Sigmoid colon (tissue), 6 donors: ENCODE measurements at regions not wholly inside any gene's neighbourhood (a gene's known extent, or its start where the extent isn't known, plus 50 kb on each side); places are given as distances from the start of the nearest gene placed in this dataset.

Source experiments
- DNase-seq: peaks from one replicate; pipeline ENCODE4 v3.0.0-alpha.2; 2019
- H3K27ac ChIP-seq, 4 donors: fragments of 200-600 bp; sonication (generic); one replicate each; pipeline ENCODE4 v1.5.1; 2016 to 2019; ENCODE audit warnings: mild to moderate bottlenecking in 1 of 4
- H3K27me3 ChIP-seq, 3 donors: fragments of 200-600 bp; sonication (generic); one replicate each; pipeline ENCODE4 v1.5.1; 2019; ENCODE audit warnings: mild to moderate bottlenecking in 1 of 3
- H3K36me3 ChIP-seq, 4 donors: fragments of 200-600 bp; sonication (generic); one replicate each; pipeline ENCODE4 v1.5.1; 2016 to 2019
- H3K4me1 ChIP-seq, 4 donors: fragments of 200-600 bp; sonication (generic); one replicate each; pipeline ENCODE4 v1.5.1; 2017 to 2019
- H3K4me3 ChIP-seq, 4 donors: fragments of 200-600 bp; sonication (generic); one replicate each; pipeline ENCODE4 v1.5.1; 2017 to 2019; ENCODE audit warnings: mild to moderate bottlenecking in 2 of 4, moderate library complexity in 1 of 4
- H3K9me3 ChIP-seq, 4 donors: fragments of 200-600 bp in 3 of 4; sonication (generic) in 3 of 4; one replicate each; pipeline versions ENCODE4 v1.5.1 to v1.6.1; 2013 to 2019
- EP300 ChIP-seq, 4 donors: sonication (generic); formaldehyde crosslinking; IDR thresholded peaks; one replicate each; pipeline ENCODE4 v1.6.1; 2017; ENCODE audit warnings: antibody characterized with exemption in 4 of 4
- POLR2A ChIP-seq, 2 donors: fragments of 450-650 bp; IDR thresholded peaks; one replicate each; pipeline ENCODE4 v1.6.1; 2016; ENCODE audit warnings: antibody characterized with exemption in 2 of 2, mild to moderate bottlenecking in 2 of 2, moderate library complexity in 2 of 2
- POLR2AphosphoS5 ChIP-seq, 4 donors: sonication (generic); formaldehyde crosslinking; IDR thresholded peaks; one replicate each; pipeline ENCODE4 v1.6.1; 2017; ENCODE audit warnings: antibody characterized with exemption in 4 of 4
- WGBS, 2 donors: extraction: QIAGEN DNeasy Blood & Tissue Kit; methylation state at CpG; one replicate each; pipeline ENCODE4 v1.1.7; 2013; 5-methylcytosine and 5-hydroxymethylcytosine counted together
- intact Hi-C: fragments of 100-400 bp; cut with DNase I; formaldehyde crosslinking; loops from one replicate; pipeline ENCODE4 v1.15.1; 2023
- TF ChIP-seq, protein P1 (sequence below), 4 experiments: fragments of 450-650 bp in 3 of 4; fragments of 200-600 bp in 1 of 4; IDR thresholded peaks; one replicate each; pipeline ENCODE4 v1.5.1; 2016 to 2019; ENCODE audit warnings: antibody characterized with exemption in 4 of 4, mild to moderate bottlenecking in 3 of 4, moderate library complexity in 2 of 4
- donor health status: healthy with polysubstance abuse.
- donor health status: healthy.

DNA sequence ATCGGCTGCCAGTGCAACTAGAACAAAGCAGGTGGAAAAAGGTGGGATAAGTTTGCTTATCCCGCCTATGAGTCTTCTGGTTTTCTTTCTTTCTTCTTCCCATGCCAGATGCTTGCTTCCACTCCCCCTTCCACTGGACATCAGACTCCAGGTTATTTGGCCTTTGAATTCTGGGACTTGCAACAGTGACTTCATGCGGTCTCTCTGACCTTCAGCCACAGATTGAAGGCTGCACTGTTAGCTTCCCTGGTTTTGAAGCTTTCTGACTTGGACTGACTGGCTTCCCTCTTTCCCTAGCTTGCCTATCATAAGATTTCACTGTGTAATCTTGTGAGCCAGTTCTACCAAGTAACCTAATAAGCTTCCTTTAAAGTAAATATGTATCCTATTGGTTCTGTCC, 878.4 kb upstream of the GJE1 start:
- DNase-seq = no peak
- Histone ChIP-seq H3K27me3 (no peaks in the 10 kb centered on the region), H3K4me1 (peaks cover 0 to 19% (median 7%) of the 10 kb centered on the region in 4 donors), H3K27ac (no peak overlapping the region), H3K36me3 (no peaks in the 10 kb centered on the region), H3K9me3 (no peaks in the 10 kb centered on the region), H3K4me3 (no peak overlapping the region)
- intact Hi-C loops = no loop called here
- 87 to 88% methylated on average over 3 of the region's 3 CpGs for WGBS, 2 donors
- TF ChIP-seq, protein P1, sequence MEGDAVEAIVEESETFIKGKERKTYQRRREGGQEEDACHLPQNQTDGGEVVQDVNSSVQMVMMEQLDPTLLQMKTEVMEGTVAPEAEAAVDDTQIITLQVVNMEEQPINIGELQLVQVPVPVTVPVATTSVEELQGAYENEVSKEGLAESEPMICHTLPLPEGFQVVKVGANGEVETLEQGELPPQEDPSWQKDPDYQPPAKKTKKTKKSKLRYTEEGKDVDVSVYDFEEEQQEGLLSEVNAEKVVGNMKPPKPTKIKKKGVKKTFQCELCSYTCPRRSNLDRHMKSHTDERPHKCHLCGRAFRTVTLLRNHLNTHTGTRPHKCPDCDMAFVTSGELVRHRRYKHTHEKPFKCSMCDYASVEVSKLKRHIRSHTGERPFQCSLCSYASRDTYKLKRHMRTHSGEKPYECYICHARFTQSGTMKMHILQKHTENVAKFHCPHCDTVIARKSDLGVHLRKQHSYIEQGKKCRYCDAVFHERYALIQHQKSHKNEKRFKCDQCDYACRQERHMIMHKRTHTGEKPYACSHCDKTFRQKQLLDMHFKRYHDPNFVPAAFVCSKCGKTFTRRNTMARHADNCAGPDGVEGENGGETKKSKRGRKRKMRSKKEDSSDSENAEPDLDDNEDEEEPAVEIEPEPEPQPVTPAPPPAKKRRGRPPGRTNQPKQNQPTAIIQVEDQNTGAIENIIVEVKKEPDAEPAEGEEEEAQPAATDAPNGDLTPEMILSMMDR (IDR thresholded peaks at IDR 0.05) = no peak
- TF ChIP-seq POLR2A (IDR thresholded peaks at IDR 0.05) (no peak), POLR2AphosphoS5 (IDR thresholded peaks at IDR 0.05) (no peak), EP300 (IDR thresholded peaks at IDR 0.05) (no peak)

DNA sequence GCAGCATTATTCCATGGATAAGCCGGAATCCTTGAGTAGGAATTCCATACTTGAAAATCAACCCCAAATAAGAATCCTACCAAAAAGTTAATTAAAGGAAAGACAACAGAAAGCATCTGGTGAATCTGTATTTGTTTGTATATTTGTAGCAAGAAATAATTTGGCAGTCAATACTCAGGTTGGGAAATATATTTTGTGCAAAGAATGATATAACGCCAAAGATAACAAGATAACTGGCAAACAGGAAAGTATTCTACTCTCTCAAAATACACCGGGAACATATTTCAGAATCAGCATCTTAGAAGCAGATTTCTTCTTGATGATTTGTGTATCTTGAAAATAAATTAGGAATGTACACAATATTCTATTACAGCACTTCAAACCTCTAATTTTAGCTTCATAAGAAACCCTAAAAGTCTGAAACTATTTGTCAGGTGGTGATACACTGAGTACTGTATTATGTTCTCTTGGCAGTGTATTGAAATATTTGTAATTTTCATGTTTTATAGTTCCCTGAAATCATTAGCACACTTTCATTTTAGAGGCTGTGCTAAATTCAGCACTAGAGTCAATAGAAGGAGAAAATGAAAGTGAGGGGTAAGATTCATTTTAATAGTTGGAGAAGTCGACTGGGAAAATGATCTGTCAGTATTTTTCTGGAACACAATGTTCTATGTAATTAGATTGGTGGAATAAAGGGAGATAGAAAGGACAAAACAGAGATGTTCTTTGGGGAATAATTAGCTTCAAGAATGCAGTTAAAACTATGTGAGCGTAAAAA, 879.7 kb upstream of the GJE1 start:
- Histone ChIP-seq H3K27me3 (no peaks in the 10 kb centered on the region), H3K27ac (peak overlapping the region; percentile 40 to 56 (median 44)), H3K36me3 (no peaks in the 10 kb centered on the region), H3K4me1 (peaks cover 0 to 19% (median 7%) of the 10 kb centered on the region in 4 donors), H3K4me3 (peak overlapping the region in 1 of 4 donors; percentile 6), H3K9me3 (no peaks in the 10 kb centered on the region)
- 69 to 76% methylated on average over 5 of the region's 5 CpGs for WGBS, 2 donors
- intact Hi-C loops = no loop called here
- TF ChIP-seq EP300 (IDR thresholded peaks at IDR 0.05) (no peak), POLR2AphosphoS5 (IDR thresholded peaks at IDR 0.05) (peak in 1 of 4 donors; percentile 30)
- no peak for DNase-seq

DNA sequence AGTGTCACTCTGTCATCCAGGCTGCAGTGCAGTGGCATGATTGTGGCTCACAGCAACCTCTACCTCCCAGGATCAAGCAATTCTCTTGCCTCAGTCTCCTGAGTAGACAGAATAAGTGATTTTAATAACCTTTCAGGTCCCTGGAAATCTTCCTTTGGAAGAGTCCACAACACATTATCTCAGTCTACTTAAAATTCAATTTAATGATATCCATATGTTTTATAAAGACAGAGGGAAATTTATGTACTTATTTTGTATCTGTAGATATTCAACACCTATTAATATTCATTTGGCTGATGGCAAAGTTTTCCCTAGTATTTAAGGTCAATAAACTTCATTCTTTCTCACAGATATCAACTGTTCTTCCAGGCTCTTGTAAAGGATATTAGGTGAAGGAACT, 881.4 kb upstream of the GJE1 start:
- no peak for TF ChIP-seq EP300 (IDR thresholded peaks at IDR 0.05)
- TF ChIP-seq, protein P1 (IDR thresholded peaks at IDR 0.05) = no peak
- Histone ChIP-seq H3K27me3 (no peaks in the 10 kb centered on the region), H3K9me3 (no peaks in the 10 kb centered on the region), H3K36me3 (no peaks in the 10 kb centered on the region), H3K4me1 (peaks cover 0 to 19% (median 7%) of the 10 kb centered on the region in 4 donors), H3K4me3 (no peak overlapping the region), H3K27ac (no peak overlapping the region)
- no peak for DNase-seq
- intact Hi-C loops = no loop called here

DNA sequence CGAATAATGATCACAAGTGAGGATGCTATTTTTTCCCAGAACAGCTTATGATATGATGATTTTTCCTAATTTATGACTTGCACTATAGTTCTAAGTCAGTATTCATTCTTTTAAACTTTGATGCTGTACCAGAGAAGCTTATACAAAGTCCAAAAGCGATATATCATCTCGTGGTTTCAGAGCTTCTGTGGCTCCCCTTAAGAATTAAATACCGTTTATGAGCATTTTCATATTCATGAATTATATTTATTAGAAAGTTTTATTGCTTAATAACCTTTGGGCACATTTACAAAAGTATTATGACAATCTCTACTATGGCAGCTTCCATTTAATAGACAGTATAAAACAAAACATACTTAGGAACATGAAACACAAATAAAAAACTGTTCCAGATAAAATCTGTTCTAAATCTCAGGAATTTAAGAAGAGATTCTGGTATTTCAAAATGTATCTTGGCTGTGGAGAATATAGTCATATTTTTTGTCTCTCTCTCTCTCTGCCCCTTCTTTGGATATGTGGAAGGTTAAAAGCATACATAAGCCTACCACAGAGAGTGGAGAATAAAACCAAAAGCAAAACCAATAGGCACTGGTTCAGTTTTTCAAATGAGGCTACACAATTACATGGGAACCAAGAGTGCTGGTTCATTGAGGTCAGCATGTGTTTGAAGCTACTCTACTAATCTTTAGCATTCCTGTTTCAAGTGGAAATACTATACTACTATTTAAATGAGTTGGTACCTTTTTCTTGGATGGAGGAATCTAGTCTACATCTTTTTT, 884.5 kb upstream of the GJE1 start:
- intact Hi-C loops = no loop called here
- TF ChIP-seq, protein P1 (IDR thresholded peaks at IDR 0.05) = no peak
- TF ChIP-seq POLR2A (IDR thresholded peaks at IDR 0.05) (no peak), POLR2AphosphoS5 (IDR thresholded peaks at IDR 0.05) (peak in 1 of 4 donors; percentile 10), EP300 (IDR thresholded peaks at IDR 0.05) (no peak)
- H3K4me3 ChIP-seq = no peak overlapping the region
- H3K27me3 ChIP-seq = no peaks in the 10 kb centered on the region
- no peaks in the 10 kb centered on the region for H3K9me3 ChIP-seq
- no peak for DNase-seq
- H3K27ac ChIP-seq = no peak overlapping the region
- H3K4me1 ChIP-seq = peaks cover 0 to 9% (median 7%) of the 10 kb centered on the region in 4 donors
- WGBS, 2 donors = 76 to 85% methylated on average over 4 of the region's 4 CpGs
- no peaks in the 10 kb centered on the region for H3K36me3 ChIP-seq

DNA sequence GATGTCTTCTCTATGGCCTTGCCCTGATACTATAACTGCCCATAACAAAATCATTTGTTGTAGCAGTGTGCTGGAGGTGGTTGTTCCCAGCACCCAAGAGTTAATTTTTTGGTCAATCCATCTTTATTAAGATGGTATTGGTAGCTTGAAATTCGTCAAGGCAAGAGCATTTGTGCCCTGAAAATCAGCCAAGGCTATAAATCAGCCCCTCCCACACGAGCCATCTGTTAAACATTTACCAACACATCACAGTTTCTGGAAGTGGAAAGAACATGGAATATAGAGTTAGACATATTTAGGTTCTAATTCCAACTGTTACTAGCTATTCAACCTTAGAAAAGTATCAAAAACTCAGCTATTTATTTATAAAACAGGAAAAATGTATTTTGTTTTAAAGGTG, 888.4 kb upstream of the GJE1 start:
- intact Hi-C loops = no loop called here
- no peaks in the 10 kb centered on the region for H3K36me3 ChIP-seq
- H3K27me3 ChIP-seq = no peaks in the 10 kb centered on the region
- H3K4me3 ChIP-seq = no peak overlapping the region
- no peak overlapping the region for H3K27ac ChIP-seq
- no peak for TF ChIP-seq POLR2AphosphoS5 (IDR thresholded peaks at IDR 0.05)
- TF ChIP-seq EP300 (IDR thresholded peaks at IDR 0.05) = no peak
- TF ChIP-seq, protein P1 (IDR thresholded peaks at IDR 0.05) = no peak
- TF ChIP-seq POLR2A (IDR thresholded peaks at IDR 0.05) = no peak
- 0 to 39% methylated on average over 2 of the region's 2 CpGs for WGBS, 2 donors
- no peaks in the 10 kb centered on the region for H3K4me1 ChIP-seq
- no peak for DNase-seq
- H3K9me3 ChIP-seq = no peaks in the 10 kb centered on the region
